ENCODE measurements at regions not wholly inside any gene's neighbourhood (a gene's known extent, or its start where the extent isn't known, plus 50 kb on each side); places are given as distances from the start of the nearest gene placed in this dataset.
"Not testable (repeated sequence)": the region's sequence is repeated elsewhere in the genome, so short reads cannot be mapped to it uniquely, and the experiment has no call there.

- DNase-seq, result no peak
- no peaks in the 10 kb centered on the region for H3K27me3 ChIP-seq (replicated peaks)
- TF ChIP-seq CTCF (IDR thresholded peaks at IDR 0.05; ENCODE audit: low read depth, low read length, missing control alignments), result no peak
- H3K27ac ChIP-seq, result no peak overlapping the region
- H3K4me3 ChIP-seq (ENCODE audit: low read depth, low read length), result no peak overlapping the region
- in situ Hi-C loops (cut with HindIII; ENCODE audit: low pct_ligation_motif_present, low sequenced_read_pairs), result no loop called here
- no peaks in the 10 kb centered on the region for H3K36me3 ChIP-seq (replicated peaks)
These were observed 156.2 kb downstream of the HRH4 start for GRCh38 chr18:24616653-24617052.

GRCh38 chr18:24624421-24624820 lies 164.0 kb downstream of the HRH4 start:
- H3K4me3 ChIP-seq (ENCODE audit: low read depth, low read length); in situ Hi-C loops (cut with HindIII; ENCODE audit: low pct_ligation_motif_present, low sequenced_read_pairs); H3K36me3 ChIP-seq (replicated peaks); H3K27ac ChIP-seq; H3K27me3 ChIP-seq (replicated peaks); DNase-seq: not testable (repeated sequence)

DNA sequence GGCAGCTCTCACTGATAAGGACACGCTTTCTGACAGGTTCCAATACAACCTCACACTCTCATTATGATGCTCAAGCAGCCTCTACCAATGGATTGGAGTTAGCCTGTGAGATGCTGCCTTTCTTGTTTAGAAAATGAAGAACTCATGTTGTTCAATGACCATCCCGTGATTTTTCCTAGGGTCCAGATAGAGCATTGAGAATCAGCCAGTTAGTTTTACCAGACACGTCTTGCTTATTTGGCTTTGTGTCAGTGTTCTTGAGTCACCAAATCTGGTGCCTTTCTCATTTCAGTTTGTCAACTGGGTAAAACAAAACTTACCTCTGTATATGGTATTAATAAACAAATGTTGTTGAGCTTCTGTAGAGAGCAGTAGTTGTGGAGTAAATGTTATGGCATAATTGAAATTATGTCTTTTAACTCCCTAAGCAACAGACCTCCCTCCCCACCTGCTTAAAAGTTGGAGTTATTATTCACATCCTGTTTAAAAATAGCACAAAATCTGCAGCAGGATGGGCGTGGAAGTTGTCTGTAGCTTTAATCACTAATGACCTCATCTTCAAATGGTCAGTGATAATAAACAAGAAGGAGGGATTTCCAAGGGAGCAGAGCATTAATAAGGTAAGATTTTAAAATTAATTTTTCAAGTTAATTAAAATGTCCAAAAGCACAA lies 167.3 kb downstream of the HRH4 start:
- in situ Hi-C loops (cut with HindIII; ENCODE audit: low pct_ligation_motif_present, low sequenced_read_pairs), result no loop called here
- TF ChIP-seq CTCF (IDR thresholded peaks at IDR 0.05; ENCODE audit: low read depth, low read length, missing control alignments), result no peak
- DNase-seq, result no peak
- Histone ChIP-seq H3K36me3 (replicated peaks) (no peaks in the 10 kb centered on the region), H3K27ac (no peak overlapping the region), H3K4me3 (ENCODE audit: low read depth, low read length) (no peak overlapping the region), H3K27me3 (replicated peaks) (no peaks in the 10 kb centered on the region)

DNA sequence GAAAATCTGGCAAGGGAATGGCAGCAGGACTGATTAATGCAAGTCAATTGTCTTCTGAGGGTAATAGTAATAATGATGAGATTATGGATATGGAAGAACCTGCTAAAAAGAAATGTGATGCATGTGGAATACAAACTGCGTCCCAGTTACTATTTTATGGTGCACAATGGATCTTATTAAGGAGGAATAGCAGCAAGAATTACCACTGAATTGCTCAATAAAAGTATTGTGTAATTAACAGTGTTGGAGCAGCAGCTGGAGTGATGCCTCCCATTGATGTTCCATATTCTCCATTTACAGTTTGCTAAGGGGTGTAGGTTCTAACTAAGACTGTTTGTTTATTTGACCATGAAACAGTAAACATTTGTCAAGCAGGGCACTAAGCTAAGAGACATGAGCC lies 167.9 kb downstream of the HRH4 start:
- Histone ChIP-seq H3K4me3 (ENCODE audit: low read depth, low read length) (no peak overlapping the region), H3K36me3 (replicated peaks) (no peaks in the 10 kb centered on the region), H3K27ac (no peak overlapping the region), H3K27me3 (replicated peaks) (no peaks in the 10 kb centered on the region)
- TF ChIP-seq CTCF (IDR thresholded peaks at IDR 0.05; ENCODE audit: low read depth, low read length, missing control alignments), result no peak
- no peak for DNase-seq
- in situ Hi-C loops (cut with HindIII; ENCODE audit: low pct_ligation_motif_present, low sequenced_read_pairs), result no loop called here

DNA sequence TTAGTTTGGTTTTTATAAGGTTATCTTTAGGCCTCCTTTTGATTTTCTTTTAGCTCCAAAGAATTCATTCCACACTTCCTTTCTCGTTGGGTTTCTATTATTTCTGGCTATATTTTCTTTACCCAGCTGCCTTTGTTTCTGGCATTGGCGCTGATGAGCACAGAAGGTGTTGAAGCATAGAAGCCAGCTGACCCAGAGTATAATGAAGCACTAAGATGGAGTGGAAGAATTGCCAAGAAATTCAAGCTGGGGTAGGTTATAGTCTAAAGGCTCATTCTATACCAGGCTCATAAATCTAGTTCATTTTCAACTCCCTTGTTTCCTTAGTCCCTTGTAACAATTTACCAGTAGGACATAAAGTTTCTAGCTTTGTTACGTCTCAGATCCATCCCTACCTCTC lies 169.5 kb downstream of the HRH4 start:
- Histone ChIP-seq H3K27ac (no peak overlapping the region), H3K27me3 (replicated peaks) (no peaks in the 10 kb centered on the region), H3K4me3 (ENCODE audit: low read depth, low read length) (no peak overlapping the region), H3K36me3 (replicated peaks) (no peaks in the 10 kb centered on the region)
- TF ChIP-seq CTCF (IDR thresholded peaks at IDR 0.05; ENCODE audit: low read depth, low read length, missing control alignments), result no peak
- no peak for DNase-seq
- in situ Hi-C loops (cut with HindIII; ENCODE audit: low pct_ligation_motif_present, low sequenced_read_pairs), result no loop called here

GRCh38 chr18:24630346-24630880 lies 170.0 kb downstream of the HRH4 start:
- Histone ChIP-seq H3K27me3 (replicated peaks) (no peaks in the 10 kb centered on the region), H3K36me3 (replicated peaks) (no peaks in the 10 kb centered on the region), H3K4me3 (ENCODE audit: low read depth, low read length) (no peak overlapping the region), H3K27ac (no peak overlapping the region)
- in situ Hi-C loops (cut with HindIII; ENCODE audit: low pct_ligation_motif_present, low sequenced_read_pairs), result no loop called here
- DNase-seq, result no peak
- no peak for TF ChIP-seq CTCF (IDR thresholded peaks at IDR 0.05; ENCODE audit: low read depth, low read length, missing control alignments)

Measured in brain microvascular endothelial cell (primary cell).